ENCODE measurements at regions not wholly inside any gene's neighbourhood (a gene's known extent, or its start where the extent isn't known, plus 50 kb on each side); places are given as distances from the start of the nearest gene placed in this dataset.

DNA sequence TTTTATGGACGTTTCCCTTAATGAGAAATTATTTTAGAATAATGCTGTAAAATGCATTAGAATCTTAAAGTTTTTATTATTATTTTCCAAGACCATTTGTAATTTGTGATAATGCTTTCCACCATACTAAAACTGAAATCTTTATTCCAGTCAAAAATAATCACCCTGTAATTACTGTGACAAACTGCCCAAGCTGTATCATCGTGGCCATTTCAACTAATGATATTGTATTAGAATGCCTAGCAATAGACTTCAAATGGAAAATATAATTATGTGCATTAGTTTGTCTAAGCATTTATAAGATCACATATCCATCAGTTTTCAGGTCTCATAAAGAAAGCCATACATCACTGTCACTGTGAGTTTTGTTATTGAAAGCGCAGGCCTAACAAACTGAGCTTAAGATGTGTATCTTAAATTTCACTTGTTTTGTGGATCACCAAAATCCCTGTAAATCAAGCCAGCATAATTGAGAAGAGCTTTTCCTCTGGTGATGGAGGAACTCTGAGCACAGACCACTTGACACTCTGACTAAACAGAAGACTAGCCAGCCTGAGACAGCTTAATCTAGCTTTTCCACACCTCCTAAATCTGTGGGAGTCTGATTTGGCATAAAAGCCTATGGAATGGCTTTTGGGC lies 1312.2 kb upstream of the ACVR2A start:
- DNase-seq: no peak

DNA sequence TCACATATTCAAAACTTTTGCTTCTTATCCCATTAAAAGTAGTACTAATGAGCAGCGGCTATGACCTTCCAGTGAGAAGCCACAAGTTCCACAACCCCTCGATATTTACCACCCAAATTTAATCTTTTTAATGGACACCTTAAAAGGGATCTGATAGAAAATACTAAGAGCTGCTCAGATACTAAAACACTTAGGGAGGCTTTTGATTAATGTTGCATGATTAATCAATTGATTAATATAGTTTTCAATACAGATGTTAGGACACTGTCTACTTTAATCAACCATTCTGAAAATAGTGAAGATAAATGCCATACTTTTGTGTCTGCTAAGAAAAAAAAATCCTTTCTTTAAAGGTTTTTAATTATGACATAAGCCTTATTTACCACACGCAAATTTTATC lies 1312.8 kb upstream of the ACVR2A start:
- DNase-seq: no peak

DNA sequence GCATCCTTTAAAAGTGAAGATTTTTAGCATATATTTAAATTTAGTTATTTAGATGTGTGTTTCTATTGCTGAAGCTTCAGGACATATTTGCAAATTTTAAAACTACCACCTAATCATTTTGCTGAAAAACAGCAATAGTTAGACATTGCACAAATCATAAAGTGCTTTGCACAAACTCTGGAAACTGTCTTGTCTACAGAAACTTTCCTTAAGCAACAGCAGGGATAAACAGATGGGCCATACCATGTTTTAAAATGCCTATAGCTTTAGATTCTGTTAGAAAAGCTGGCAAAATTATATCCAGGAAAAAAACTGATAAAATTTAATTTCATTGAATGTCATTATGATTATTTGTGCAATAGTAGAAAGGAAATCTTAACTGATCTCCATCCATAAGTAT lies 1313.9 kb upstream of the ACVR2A start:
- DNase-seq: no peak

DNA sequence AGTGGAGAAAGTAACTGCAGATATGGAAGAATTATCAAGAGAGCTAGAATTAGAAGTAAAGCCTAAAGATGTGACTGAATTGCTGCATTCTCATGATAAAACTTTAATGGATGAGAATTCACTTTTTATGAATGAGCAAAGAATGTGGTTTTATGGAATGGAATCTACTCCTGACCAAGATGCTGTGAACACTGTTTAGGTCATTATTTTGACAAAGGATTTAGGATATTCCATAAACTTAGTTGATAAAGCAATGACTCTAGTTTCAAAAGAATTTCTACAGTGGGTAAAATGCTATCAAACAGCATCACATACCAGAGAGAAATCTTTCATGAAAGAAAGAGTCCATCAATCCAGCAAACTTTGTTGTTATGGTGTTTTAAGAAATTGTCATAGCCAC lies 1317.7 kb upstream of the ACVR2A start:
- no peak for DNase-seq

DNA sequence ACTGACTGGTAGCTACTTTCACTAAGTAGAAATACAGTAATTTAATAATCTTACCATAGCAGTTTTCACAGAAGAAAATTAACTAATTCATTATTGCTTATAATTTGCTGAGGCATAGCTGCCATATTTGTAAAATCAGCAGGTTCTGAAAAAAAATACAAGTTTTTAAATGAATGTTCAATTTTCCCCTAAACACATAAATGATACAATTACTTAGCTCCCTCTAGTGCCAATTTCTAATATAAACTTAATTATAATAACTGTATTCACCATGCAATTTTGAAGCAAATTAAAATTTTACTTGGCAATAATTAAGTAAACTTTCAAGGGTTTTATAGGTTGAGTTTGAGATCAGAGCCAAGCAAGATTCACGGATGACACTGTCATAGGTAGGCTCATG lies 1321.6 kb upstream of the ACVR2A start:
- DNase-seq: no peak

DNA sequence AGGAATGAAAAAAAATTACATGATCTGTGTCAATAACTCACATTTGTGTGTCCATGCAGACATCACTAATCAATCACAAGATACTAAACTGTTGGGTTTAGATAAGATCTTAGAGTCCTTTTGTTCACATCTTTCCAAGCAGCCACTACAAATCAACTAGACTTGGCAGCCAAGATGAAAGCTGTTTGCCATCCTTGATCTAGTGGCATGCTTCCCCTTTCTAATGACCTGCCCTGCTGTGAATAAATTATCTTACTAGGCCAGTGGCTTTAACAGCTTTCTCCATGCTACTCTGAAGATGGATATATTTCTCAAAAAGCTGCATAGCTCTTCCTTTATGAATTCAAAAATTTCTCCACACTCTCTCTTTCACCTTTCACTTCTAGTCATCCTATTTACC lies 1338.0 kb upstream of the ACVR2A start:
- no peak for DNase-seq

DNA sequence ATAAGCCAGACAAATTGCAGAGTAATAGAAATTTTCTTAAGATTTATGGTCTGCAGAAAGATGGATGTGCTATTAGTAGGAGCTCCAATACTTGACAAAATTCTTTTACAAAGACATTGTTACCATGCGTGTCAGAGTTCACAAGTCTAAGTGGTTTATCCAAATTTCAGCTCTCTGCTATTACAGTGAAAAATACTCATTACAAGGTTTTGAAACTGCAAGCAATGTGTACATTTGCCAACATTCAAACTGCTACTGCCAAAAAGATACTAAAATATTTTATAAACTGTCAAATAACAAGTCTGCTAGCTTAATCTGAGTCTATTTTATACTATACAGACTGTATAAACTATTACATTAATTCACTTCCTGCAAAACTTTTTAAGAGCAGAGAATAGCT lies 1341.5 kb upstream of the ACVR2A start:
- DNase-seq: no peak

DNA sequence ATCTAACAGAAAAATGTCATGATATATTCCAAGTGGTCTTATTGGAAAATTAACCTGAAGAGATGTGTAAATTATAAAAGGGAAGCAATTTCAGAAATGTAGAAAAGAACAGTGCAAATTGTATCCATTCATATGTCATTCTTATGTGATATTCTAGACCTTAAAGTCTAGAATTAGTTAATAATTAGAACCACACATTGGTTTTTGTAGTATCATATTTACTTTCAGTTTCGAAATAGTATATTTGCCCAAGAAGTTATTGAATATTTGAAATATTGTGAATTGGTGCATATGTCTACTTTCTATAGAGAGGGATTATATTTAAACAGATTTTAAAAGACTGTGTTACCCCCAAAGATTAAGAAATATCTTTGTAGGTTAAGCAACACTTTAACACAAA lies 1348.6 kb upstream of the ACVR2A start:
- DNase-seq: no peak

DNA sequence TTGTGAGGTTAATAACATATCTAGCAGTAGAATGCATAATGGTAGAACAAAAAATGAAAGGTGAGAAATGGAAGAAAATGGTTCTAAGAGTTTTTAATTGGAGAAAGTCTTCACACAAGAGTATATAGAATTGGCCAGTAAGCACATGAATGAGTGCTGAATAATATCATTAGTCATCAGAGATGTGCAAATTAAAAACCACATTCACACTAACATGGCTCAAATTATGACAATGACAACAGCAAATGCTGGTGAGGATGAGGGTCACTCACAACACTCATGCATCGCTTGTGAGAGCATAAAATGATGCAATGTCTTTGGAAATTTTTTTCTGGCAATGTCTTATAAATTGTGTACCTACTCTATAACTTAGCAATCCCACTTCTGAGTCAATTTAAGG lies 1355.4 kb upstream of the ACVR2A start:
- no peak for DNase-seq

DNA sequence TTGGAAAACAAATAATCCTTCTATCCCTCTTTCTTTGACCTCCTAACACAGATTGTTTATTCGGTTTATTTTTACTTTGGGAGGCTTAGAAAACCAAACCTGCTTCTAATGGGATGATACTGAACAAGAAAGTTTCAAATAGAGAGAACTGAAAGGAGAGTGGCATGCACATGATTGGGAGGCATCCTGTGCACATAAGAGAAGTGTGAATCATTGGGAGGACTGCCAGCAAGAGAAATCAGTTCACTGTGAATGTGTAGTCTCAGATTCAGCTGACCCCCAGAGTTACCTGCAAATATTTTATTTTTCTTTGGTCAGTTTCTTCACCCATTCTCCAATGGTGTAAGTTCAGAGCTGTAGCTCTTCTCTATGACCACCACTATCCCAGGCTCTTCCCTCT lies 1363.2 kb upstream of the ACVR2A start:
- DNase-seq: no peak

DNA sequence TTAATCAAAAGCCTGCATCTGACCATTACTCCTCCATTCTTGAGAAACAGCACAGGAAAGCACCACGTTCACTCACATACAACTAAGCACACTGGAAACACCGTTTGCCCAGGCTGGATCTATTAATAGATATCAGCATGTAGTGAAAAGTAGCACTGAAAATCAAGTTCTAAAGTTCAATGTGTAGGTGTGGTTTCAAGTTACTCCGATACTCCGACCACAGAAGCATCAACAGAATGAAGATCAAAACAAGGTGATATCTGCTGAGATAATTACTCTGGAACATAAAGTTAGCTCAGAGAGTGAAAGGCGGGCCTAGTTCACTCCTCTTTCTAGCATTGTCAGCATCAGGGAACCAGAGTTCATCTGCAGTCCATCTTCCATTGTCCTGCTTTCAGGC lies 1367.4 kb upstream of the ACVR2A start:
- DNase-seq: no peak

DNA sequence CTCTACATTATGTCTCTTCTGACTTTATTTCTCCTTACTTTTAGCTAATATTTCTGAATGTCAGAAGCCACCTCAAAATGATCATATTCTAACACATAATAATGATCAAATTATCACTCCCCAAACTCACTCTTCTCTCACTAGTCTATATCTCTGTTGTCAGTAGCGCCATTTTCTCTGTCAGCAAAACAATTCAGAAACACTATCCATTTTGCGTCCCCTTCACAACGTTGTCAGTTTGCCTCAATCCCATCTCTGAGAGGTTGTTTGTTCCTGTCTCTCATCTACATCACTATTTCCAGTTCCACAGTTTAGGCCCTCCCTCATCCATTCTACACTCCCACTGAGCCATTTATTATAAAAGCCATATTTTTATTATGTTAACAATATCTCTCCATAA lies 1376.3 kb upstream of the ACVR2A start:
- no peak for DNase-seq

DNA sequence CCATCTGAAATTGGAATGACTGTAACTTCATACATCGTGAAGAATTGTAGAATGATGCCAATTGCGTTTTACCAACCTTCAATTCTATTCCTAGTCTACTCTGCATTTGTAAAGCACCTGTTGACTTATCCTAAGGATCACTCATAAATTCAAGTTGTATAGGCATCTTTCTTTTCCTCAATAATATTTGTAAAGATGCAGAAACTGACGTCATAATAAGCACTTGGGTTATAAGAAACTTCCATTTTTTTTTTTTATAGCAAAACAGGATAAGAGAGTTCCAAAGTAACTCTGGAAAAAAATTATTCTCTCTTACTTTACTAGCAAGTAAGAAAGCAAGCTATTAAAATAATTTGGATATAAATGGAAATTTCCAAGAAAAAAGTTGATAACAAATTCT lies 1377.4 kb upstream of the ACVR2A start:
- no peak for DNase-seq

DNA sequence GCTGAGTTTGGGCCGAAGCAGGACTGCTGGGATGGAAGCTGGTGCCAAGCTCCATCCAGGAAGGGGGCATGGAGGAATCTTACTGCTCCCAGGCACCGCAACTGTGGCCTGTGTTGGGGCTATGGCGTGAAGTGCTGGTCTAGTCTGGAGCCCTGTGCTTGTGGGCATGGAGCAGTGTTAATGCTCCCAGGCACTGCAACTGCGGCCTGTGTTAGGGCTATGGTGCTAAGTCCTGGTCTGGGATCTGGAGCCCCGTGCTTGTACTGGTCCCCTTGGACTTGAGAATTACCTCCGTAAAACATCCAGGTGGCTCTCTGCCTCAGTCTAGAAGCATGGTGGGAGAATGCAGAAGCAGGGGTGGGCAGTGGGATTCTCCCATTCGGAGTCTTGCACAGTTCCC lies 1379.4 kb upstream of the ACVR2A start:
- DNase-seq: no peak

DNA sequence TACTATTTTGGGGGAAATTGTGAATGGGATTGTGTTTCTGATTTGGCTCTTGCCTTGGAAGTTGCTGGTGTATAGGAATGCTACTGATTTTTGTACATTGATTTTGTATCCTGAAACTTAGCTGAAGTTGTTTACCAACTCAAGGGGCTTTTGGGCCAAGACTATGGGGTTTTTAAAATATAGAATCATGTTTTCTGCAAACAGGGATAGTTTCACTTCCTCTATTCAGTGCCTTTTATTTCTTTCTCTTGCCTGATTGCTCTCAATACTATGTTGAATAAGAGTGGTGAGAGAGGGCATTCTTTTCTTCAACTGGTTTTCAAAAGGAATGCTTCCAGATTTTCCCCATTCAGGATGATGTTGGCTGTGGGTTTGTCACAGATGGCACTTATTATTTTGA lies 1383.8 kb upstream of the ACVR2A start:
- DNase-seq: no peak

DNA sequence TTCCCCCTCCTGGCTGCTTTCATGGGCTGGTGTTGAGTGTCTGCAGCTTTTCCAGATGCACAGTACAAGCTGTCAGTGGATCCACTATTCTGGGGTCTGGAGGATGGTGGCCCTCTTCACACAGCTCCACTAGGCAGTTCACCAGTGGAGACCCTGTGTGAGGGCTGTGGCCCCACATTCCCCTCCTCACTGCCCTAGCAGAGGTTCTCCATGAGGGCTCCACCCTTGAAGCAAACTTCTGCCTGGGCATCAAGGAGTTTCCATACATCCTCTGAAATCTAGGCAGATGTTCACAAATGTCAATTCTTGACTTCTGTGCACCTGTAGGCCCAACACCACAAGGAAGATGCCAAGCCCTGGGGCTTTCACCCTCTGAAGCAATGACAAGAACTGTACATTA lies 1386.2 kb upstream of the ACVR2A start:
- no peak for DNase-seq

DNA sequence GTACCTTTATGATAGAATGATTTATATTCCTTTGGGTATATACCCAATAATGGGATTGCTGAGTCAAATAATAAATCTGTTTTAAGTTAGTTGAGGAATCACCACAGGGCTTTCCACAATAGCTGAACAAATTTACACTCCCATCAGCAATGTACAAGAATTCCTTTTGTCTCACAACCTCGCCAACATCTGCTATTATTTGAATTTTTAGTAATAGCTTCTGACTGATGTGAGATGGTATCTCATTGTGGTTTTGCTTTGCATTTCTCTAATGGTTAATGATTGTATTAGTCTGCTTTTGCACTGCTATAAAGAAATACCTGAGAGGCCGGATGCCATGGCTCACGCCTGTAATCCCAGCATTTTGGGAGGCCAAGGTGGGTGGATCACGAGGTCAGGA lies 1387.6 kb upstream of the ACVR2A start:
- no peak for DNase-seq

DNA sequence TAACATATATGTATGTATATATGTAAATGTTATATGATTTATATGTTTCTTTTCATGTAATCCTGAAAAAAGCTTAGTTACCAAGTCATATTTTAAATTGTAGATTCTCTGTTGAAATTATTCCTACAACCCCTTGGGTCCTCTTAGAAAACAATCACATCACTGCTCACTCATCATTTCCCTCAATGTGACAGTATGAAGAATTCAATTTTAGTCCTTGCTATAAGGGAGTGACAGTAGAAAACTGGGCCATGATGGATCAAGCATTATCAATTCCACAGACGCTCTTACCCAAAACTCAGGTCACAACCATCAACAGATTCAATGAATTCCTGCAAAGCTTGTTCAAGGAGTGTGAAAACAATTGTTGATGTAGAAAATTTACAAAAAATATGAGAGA lies 1389.5 kb upstream of the ACVR2A start:
- no peak for DNase-seq

DNA sequence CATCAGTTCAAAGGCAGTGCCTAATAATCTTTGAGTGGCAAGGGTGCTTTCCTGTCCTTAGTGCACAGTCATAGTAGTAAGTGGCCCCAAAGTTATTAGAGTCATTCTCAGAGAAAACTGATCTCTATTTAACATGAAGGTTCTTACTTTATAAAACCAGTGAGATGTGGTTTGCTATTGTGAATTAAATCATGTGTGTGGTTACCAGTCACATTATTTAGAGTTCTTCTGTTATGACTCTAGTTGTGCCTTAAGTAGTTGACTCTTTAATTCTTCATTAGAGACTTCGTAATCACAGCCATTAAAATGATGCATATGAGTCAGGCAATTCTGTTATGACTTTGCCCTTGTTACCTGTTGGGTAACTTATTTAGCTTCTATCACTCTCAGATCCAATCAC lies 1392.9 kb upstream of the ACVR2A start:
- DNase-seq: no peak

DNA sequence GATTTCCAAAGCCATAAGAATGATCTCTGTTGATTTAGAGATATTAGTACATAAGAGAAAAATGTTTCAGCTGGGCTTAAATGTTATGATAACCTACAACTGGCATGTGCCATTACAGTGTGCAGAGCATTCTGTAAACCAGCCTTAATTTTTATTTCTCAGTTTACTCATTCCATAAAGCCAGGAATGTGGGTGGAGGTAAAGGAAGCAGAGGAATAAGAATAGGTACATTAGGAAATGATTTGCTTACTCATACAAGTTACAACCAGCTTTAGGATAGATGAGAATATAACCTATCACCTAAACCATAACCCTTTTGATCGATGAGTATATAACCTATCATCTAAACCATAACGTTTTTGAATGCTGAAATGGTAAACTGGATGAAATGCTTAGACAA lies 1394.7 kb upstream of the ACVR2A start:
- DNase-seq: no peak

DNA sequence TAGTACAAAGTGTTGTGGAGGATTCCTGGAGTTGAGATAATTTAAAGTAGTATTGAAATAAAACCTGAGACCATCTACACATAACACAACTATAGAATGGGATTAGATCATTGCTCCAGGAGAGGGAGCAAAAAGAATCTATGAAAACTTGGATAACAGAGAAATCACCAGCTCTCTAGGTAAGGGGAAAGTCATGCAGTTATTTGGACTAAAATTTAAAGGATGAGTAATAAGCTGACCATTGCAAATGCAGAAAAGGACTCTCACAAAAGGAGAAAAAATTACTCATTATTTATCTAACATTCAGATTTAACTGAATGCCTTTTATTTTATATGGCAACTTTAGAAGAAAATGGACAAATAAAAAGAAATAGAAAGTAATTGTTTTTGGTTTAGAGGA lies 1399.8 kb upstream of the ACVR2A start:
- no peak for DNase-seq

DNA sequence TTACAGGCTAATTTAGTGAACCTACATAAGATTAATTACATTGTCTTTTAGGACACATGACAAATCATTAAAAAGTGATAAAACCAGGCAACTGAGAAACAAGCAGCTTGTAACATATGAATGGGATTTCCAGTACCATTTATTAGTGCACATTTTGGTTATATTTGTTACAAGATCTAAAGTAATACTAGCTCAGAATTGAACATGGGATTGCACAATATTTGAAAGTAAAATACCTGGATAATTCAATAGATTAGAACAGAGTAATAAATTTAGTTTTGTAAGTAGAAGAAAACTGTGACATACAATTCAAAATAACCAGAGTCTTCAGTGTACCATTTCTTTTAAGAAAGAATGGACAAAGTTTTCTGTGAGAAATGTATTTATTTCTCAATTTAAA lies 1400.7 kb upstream of the ACVR2A start:
- no peak for DNase-seq

DNA sequence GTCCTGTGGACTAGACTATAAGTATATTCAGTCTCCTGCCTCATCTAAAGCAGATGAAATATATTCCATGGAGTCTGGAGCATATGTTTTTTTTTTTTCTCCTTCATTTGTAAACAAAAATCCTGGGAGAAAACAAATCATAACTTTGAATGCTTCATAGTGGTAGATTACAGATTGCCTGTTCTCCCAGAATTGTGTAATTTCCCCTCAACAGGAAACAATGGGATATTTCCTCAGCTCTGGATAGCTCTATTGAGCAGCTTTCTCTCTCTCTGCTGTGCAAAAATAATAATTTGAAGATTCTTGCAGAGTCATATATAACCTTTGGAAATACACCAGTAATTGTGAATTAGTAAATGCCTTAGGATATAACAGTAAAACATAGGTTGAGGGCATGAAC lies 1406.6 kb upstream of the ACVR2A start:
- DNase-seq: no peak

DNA sequence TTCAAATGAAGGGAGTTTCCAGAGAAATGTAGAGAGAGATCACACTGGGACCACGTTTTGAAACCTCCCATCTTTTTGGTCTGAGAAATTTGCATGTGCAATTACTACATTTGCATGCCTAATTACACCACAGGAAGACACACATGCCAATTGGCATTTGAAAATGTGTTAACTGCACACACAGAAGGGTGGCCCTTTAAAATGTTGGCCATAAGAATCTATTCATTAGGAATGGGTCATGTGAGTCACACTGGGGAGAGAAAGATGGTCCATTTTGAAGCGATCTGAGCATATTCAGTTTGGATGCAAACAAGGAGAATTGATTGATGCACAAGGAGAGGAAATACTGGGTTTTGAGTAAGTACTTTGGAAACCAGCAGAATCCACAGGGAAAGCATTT lies 1407.1 kb upstream of the ACVR2A start:
- no peak for DNase-seq

DNA sequence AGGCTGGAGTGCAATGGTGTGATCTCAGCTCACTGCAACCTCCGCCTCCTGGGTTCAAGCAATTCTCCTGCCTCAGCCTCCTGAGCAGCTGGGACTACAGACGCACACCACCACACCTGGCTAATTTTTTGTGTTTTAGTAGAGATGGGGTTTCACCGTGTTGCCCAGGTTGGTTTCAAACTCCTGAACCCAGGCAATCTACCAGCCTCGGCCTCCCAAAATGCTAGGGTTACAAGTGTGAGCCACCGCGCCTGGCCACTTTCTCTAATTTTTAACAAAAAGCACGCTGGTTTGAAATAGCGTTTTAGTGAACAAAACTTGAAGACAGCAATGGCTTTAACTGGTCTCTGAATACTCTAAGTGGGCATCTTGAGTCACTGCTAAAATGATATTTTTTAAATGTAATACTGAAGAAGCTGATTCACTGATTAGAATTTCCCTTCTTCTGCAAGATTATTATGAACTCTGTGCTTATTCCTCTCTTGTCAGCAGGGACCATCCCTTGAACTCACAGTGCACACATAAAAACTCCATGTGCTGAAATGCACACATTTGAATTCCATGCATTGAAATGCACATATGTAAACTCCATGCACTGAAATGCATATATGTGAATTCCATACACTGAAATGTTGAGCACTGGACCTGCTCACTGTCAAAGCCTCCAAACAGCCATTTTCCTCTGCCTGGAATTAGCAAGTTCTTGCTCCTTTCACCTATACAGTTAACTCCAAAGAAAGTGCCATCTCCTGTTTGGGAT lies 1411.5 kb upstream of the ACVR2A start:
- no peak for DNase-seq
